T1000 (cell line): ENCODE measurements at regions not wholly inside any gene's neighbourhood (a gene's known extent, or its start where the extent isn't known, plus 50 kb on each side); places are given as distances from the start of the nearest gene placed in this dataset.

Experiments used
- DNase-seq: peaks from one replicate; lab custom pipeline; 2025; ENCODE audit warnings: mixed read lengths; lab: John Stamatoyannopoulos, UW

DNA sequence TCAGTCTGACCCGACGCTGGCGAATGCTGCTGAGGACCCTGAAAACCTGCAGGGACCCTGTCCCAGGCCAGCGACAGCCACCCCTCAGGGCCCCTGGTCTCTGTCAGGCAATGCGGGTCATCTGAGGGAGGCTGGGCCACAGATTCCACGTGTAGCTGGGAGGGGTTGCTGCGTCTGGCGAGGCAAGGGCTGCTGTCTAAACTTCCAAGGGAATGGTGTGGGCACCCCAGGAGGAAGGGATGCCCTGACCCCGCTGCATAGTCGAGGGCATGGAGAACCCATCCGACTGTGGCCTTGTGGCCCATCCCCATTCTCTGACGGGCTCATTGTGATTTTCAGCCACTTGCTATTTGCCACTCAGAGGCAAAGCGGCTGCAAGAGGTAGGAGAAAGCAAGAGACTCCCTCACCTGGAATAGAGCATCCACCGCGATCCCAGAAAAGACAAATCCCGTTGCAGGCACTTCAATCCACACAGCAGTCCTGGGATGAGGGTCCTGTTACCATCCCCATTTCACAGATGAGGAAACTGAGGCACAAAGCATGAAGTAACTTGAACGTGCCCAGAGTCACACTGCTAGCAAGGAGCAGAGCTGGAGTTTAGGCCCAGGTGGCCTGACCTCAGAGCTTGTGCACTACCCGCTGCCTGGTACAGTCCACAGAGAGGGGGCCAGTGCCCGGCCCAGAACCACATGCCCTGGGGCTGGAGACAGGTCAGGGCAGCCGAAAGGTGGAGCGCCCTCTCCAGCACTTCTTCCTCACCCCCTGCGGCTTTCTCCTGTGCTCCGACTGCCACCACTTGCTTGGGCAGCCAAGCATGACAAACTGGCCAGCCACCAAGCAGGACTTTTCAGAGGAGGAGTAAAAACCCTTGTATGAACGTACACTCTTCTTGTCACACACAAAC lies 163.8 kb upstream of the KLF14 start:
- no peak for DNase-seq

GRCh38 chr7:130899071-130899560 lies 165.1 kb upstream of the KLF14 start:
- no peak for DNase-seq

GRCh38 chr7:130899638-130900401 lies 165.8 kb upstream of the KLF14 start:
- DNase-seq: no peak

- no peak for DNase-seq
Observed at GRCh38 chr7:130900471-130901076, 166.6 kb upstream of the KLF14 start.

- DNase-seq: peak; percentile 39
Observed at GRCh38 chr7:130901209-130901783, 167.3 kb upstream of the KLF14 start.

DNA sequence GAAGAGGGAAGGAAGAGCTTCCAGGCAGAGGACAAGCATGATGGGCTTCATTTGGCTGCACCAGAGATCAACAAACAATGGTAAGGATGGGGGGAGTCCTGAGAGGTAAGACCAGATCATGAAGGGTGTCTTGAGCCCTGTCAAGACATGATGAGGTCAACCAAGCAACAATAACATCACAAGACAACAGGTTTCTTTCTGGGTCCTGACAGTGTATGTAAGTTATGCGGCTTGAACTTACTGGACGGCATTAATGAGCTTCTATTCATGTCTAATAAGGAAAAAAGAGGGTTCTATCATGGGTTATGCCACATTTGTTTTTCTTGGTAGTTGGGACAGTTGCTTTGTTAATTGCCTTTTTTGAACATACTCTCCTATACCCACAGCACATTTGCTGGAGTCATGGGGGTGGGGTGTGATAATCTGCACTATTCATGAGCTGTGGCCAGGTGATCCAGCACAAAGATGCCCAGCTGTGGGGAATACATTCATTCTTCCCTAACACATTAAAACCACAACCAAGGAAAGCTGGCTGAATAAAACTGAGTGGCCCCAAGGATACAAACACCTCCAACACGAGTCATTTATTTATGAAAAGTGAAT lies 168.8 kb upstream of the KLF14 start:
- DNase-seq: no peak

- DNase-seq: no peak
Observed at GRCh38 chr7:130903358-130903974, 169.5 kb upstream of the KLF14 start.

GRCh38 chr7:130904031-130904757 lies 170.2 kb upstream of the KLF14 start:
- peak; percentile 21 for DNase-seq

DNA sequence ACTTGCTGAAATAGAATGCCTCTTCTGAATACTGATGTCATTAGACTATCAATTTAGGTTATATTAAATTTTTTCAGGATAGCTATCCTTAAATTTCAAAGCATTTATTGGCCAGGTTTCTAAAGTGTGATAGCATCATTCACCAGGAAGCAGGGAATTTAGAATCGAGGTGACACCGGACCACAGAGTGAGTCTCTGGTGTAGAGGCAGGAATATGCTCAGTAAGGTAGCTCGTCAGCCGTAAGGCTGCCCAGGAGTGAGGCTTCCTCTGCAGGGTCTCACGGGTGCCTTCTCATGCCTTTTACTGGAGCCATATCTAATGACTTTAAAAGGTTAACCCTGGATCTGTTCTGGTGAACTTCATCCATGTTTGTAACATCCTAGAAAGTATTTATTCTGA lies 170.8 kb upstream of the KLF14 start:
- DNase-seq: no peak

DNA sequence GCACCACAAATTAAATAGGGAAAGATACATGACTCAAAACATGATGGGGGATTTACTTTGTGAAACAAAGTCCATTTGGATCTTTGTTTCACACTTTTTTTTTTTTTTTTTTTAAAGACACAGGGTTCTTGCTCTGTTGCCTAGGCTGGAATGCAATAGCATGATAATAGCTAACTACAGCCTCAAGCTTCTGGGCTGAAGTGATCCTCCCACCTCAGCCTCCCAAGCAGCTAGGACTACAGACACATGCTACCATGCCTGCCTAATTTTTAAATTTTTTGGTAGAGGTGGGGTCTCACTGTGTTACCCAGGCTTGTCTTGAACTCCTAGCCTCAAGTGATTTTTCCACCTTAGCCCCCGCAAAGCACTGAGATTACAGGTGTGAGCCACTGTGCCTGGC lies 172.6 kb upstream of the KLF14 start:
- no peak for DNase-seq

DNA sequence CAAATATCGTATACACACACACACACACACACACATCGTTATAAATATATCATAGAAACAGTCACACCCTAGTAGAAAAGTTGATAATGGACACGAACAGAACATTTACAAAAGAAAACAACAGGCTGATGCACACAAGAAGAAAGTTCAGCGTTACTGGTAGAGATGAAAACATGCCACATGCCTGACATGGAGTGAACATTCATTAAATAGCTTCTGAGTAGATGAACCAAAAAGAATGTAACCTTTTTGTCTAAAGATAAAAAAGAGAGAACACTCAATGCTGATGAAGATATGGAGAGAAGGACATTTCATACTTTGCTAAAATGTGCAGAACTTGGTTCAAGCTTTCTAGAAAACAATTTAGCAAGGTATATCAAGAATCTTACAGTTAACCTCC lies 173.4 kb upstream of the KLF14 start:
- no peak for DNase-seq

DNA sequence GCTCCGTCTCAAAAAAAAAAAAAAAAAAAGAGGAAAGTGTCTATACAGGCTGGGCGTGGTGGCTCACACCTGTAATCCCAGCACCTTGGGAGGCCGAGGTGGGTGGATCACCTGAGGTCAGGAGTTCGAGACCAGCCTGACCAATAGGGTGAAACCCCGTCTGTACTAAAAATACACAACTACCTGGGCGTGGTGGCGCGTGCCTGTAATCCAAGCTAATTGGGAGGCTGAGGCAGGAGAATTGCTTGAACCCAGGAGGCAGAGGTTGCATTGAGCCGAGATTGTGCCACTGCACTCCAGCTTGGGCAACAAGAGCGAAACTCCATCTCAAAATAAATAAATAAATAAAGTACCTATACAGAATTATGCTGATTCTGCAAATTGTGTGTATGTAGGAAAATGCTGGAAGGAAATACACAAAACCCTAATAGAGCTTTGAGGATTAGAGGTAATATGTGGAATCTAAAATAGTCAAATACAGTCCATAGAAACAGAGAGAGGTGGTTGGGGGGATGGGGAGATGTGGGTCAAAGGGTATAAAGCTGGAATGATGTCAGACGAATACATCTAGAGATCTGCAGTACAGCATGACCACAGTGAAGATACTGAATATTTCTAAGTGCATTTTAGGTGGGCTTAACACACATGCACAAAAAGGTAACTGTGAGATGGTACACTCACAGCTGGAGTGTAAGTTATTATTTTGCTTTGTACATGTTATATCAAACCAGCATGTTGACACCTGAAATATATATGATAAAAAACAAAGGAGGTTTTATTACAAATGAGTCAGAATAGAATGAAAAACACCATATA lies 174.5 kb upstream of the KLF14 start:
- no peak for DNase-seq

DNA sequence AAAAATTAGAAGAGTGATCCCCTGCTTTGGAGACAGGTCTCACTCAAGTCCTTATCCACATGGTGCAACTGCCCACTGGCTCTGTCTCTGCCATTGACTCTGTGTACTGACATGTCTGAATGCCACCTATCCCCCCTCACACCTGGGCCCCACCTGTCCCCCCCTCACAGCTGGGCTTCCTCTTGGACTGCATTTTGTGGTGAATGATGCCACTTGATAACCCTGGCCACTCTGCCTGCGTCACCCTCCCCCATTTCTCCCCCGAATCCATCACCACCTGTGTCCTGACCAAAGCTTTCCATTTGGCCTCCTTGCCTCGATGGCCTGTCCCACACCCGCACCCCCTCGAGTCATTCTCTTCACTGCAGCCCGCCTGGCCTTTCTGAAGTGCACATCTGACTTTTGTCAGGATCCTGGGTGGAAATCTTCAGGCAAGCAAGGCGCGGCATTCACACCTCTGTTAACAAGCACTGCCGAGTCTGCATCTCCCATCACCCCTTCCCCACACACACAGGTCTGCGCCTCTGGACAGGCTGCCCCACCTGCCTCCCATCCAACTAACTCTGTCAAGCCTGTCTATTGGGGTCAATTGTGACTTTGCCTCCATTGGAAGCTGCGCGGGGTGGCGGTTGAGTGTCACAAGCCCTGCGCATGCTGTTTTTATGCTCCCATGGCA lies 175.3 kb upstream of the KLF14 start:
- DNase-seq: no peak

DNA sequence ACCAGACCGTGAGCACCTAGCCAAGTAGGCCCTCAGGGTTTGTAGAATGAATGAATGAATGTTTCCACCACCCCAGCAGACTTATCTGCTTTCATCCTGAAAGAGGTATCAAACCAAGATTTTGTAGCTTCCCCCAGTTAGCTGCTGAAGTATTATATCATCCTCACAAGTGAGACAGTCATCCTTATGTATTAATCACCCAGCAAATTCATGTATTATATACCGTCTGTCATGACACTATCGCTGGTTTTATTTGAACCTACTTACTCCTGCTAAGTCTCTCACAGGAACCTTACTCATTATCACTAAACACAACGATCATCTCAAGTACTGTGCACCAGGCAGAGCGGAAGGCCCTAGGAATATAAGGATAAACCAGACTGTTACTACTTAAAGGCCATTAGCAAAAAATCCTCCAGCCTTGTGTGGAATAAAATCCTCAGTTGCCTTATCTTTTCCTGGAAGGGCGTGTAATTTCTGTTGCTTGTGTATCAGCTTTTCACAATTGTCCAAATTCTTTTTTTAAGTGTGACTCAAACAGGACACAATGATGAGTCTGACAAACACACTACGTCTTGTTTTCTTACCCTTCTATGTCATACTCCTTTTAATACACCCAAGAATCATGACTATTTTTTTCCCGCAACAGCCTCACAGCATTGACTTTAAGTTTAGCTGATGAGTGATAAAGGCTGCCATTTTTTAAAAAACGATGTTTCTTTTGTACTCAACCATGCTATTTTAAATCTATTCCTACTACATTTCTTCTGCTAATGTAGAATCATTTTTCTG lies 176.1 kb upstream of the KLF14 start:
- no peak for DNase-seq

DNA sequence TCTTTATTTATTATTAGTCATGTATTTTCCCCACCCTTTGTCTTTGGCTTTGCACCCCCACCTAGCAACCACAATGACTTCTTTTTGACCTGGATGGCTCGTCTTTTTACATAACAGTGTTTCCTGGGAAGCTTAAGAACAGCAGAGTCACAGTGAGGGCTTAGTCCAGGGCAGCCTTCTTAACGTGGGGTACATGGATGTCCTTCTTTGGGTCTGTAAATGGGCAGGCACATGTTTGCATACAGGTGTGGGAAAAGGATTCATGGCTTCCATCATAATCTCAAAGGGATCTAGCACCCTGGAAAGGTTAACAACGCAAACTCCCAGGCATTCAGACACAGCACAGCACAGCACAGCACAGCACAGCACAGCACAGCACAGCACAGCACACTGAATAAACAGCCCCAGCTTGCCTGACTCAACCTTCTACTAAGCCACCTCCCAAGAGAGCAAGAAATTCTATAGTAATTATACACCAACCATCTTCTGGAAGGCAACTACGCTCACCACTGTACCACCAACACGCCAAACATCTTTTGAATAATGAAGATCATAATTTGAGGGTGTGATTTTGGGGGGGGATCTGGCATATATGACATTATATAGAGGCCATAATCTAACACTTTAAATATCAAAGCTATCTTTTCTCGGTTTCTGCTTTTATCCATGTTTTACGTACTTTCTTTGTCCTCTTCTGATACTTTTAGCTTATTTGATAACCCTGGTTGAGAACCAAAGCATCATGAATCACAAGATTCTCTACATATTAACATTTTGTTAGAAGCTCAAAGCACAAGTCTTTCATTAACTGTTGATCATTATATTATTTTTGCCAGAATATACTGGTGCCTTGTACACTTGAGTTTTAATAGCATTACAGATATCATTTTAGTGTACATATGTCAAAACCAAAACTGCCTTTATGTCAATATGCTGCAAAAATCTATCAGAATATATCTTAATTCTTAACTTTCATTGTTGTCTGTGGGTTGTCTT lies 177.2 kb upstream of the KLF14 start:
- no peak for DNase-seq

GRCh38 chr7:130912082-130912861 lies 178.3 kb upstream of the KLF14 start:
- DNase-seq: no peak
